ENCODE measurements at regions not wholly inside any gene's neighbourhood (a gene's known extent, or its start where the extent isn't known, plus 50 kb on each side); places are given as distances from the start of the nearest gene placed in this dataset.

DNA sequence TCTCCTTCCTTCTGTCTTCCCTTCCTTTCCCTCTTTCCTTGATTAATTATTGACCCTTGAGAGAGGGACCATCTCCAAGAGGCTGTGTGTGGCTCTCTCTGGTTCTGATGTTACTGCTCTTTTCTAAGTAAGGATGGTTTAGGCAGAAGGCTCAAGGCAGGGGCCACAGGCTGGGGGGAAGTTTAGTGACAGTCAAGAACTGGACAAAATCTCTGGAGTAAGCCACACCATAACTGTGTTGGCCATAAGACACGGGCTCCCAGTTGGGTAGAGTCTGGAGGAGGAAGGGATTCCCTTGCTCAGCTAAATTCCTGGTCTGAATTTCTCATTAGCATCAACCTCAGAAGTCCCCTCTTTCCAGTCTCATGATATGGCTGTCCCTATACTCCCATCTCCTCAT lies 74.7 kb downstream of the BUD13 start:
- TF ChIP-seq, protein P1, sequence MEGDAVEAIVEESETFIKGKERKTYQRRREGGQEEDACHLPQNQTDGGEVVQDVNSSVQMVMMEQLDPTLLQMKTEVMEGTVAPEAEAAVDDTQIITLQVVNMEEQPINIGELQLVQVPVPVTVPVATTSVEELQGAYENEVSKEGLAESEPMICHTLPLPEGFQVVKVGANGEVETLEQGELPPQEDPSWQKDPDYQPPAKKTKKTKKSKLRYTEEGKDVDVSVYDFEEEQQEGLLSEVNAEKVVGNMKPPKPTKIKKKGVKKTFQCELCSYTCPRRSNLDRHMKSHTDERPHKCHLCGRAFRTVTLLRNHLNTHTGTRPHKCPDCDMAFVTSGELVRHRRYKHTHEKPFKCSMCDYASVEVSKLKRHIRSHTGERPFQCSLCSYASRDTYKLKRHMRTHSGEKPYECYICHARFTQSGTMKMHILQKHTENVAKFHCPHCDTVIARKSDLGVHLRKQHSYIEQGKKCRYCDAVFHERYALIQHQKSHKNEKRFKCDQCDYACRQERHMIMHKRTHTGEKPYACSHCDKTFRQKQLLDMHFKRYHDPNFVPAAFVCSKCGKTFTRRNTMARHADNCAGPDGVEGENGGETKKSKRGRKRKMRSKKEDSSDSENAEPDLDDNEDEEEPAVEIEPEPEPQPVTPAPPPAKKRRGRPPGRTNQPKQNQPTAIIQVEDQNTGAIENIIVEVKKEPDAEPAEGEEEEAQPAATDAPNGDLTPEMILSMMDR (IDR thresholded peaks at IDR 0.05; ENCODE audit: unreplicated experiment) = no peak
- Mint-ChIP-seq H3K9me3 (peaks cover 5% of the 10 kb centered on the region), H3K4me1 (peaks cover 22% of the 10 kb centered on the region), H3K27me3 (ENCODE audit: low read depth) (peaks cover 20% of the 10 kb centered on the region), H3K27ac (no peak overlapping the region), H3K4me3 (no peak overlapping the region), H3K36me3 (no peaks in the 10 kb centered on the region)
- peak in 1 of 2 experiments; percentile 10 for DNase-seq (ENCODE audit: low spot score in 2 of 2, unreplicated experiment in 2 of 2)

DNA sequence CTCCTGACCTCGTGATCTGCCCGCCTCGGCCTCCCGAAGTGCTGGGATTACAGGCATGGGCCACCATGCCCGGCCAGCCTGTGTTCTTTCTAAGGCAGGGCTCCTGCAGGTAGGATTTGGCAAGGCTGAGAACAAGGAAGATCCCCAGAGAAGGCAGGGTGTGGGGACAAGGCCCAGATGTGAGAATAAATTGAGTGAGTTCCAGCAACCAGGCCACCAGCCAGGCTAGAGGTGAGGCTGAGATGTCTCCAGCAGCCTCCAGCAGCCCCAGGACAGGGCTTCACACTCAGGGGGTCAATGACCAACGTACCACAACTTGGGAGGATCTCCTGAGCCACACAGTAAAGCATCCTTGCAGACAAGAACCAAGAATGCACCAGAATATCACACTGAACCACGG lies 75.1 kb downstream of the BUD13 start:
- Mint-ChIP-seq H3K4me1 (peaks cover 25% of the 10 kb centered on the region), H3K36me3 (no peaks in the 10 kb centered on the region), H3K27ac (no peak overlapping the region), H3K9me3 (peaks cover 5% of the 10 kb centered on the region), H3K27me3 (ENCODE audit: low read depth) (peaks cover 20% of the 10 kb centered on the region), H3K4me3 (no peak overlapping the region)
- TF ChIP-seq, protein P1 (IDR thresholded peaks at IDR 0.05; ENCODE audit: unreplicated experiment) = no peak
- peak in 1 of 2 experiments; percentile 32 for DNase-seq (ENCODE audit: low spot score in 2 of 2, unreplicated experiment in 2 of 2)

DNA sequence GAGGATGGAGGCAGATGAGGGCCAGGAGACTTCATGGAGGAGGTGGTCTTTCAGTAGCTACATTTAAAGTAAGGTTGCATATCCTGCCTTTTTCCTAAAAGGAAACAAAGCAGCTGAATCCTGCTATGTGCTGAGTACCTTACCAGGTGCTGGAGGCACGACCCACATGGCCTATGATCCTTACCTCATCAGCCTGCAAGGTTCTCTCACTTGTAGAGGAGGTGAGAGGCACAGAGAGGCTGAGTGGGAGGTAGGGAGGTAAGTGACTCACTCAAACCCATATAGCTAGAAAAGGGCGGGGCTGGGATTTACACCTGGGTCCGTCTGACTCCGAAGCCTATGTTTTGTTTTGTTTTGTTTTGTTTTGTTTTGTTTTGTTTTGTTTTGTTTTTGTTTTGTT lies 75.8 kb downstream of the BUD13 start:
- Mint-ChIP-seq H3K4me3 (no peak overlapping the region), H3K9me3 (peaks cover 2% of the 10 kb centered on the region), H3K36me3 (no peaks in the 10 kb centered on the region), H3K4me1 (peaks cover 30% of the 10 kb centered on the region), H3K27me3 (ENCODE audit: low read depth) (peaks cover 20% of the 10 kb centered on the region), H3K27ac (no peak overlapping the region)
- TF ChIP-seq, protein P1 (IDR thresholded peaks at IDR 0.05; ENCODE audit: unreplicated experiment) = no peak
- peak in 1 of 2 experiments; percentile 6 for DNase-seq (ENCODE audit: low spot score in 2 of 2, unreplicated experiment in 2 of 2)

DNA sequence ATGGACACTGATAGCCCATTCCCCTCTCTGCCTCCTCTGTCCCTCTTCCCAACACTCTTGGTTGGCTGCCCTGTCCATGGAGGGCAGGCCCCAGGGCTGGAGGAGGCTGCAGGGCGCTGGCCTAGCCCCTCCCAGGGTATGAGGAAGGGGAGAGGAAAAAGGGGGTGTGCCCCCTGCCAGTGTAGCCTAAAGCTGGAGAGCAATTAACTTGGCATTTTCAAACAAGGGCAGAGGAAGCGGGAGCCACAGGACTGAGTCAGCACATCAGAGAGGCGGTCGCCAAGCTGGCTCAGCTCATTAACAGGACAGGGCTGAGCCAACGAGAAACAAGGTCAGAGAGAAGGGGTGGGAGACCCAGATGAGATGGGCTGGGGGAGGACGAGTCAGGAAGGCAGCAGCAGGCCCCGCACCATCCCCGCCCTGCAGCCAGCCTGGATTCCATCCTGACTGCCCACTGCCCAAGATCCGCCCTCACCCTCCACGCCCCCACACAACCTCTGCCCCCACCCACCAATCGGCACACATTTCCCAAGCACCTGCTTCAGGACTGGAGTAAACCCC lies 76.3 kb downstream of the BUD13 start:
- H3K4me3 Mint-ChIP-seq = no peak overlapping the region
- peaks cover 20% of the 10 kb centered on the region for H3K27me3 Mint-ChIP-seq (ENCODE audit: low read depth)
- H3K9me3 Mint-ChIP-seq = no peaks in the 10 kb centered on the region
- peaks cover 27% of the 10 kb centered on the region for H3K4me1 Mint-ChIP-seq
- DNase-seq (ENCODE audit: low spot score in 2 of 2, unreplicated experiment in 2 of 2) = peak in 1 of 2 experiments; percentile 26
- H3K36me3 Mint-ChIP-seq = no peaks in the 10 kb centered on the region
- TF ChIP-seq, protein P1 (IDR thresholded peaks at IDR 0.05; ENCODE audit: unreplicated experiment) = no peak
- no peak overlapping the region for H3K27ac Mint-ChIP-seq

DNA sequence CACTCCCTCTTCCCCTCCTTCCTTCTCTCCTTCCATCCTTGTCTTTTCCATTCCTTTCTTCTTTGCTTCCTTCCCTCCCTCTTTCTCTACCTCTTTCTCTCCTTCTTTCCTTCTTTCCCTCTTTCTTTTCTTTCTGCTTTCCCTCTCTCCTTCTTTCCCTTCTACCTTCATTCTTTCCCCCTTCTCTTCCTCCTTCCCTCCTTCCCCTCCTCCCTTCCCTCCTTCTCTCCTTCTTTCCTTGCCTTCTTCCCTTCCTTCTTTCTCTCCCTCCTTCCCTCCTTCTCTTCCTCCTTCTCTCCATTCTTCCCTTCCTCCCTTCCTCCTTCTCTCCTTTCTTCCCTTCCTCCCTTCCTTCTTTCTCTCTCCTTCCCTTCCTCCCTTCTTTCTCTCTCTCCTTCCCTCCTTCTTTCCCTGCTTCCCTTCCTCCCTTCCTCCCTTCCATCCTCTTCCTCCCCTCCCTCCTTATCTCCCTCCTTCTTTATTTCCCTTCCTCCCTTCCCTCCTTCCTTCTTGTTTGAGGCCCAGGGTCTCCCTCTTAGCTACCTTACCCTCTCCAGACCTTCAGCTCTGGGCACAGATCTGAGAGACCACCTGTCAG lies 77.0 kb downstream of the BUD13 start:
- Mint-ChIP-seq H3K27ac (no peak overlapping the region), H3K27me3 (ENCODE audit: low read depth) (peaks cover 20% of the 10 kb centered on the region), H3K9me3 (no peaks in the 10 kb centered on the region), H3K4me1 (peaks cover 27% of the 10 kb centered on the region), H3K4me3 (no peak overlapping the region), H3K36me3 (no peaks in the 10 kb centered on the region)
- no peak for DNase-seq (ENCODE audit: low spot score in 2 of 2, unreplicated experiment in 2 of 2)
- TF ChIP-seq, protein P1 (IDR thresholded peaks at IDR 0.05; ENCODE audit: unreplicated experiment) = no peak

Data from mesothelial cell of epicardium (in vitro differentiated cells).